K562 (cell line): ENCODE measurements at regions not wholly inside any gene's neighbourhood (a gene's known extent, or its start where the extent isn't known, plus 50 kb on each side); places are given as distances from the start of the nearest gene placed in this dataset.

Experiments
- ATAC-seq: fragments of 200-7000 bp; cut with Tn5 transposase; 3 replicates; pipeline ENCODE4 v1.9.1; 2020; ENCODE audit warnings: moderate library complexity
- BruUV-seq: library from RNA; stranded (reverse); fragments of 400-500 nt; replicated peaks from 2 replicates; lab custom pipeline; 2021; lab: Mats Ljungman, UMichigan
- CTCF ChIA-PET: fragments of 300-600 bp; formaldehyde crosslinking; extraction: SDS; loops from one replicate; lab custom pipeline; 2021; ENCODE audit warnings: low intra/inter-chr PET ratio; lab: Yijun Ruan, JAX
- POLR2A ChIA-PET: fragments of 300-600, 350-650 bp; sonication (Branson Sonifier 250); formaldehyde crosslinking; extraction: SDS; loops from one replicate; lab custom pipeline; 2021; ENCODE audit warnings: antibody characterized with exemption, inconsistent platforms; lab: Yijun Ruan, JAX
- DNase-seq, 4 experiments: peaks; one replicate each; pipeline versions ENCODE4 v3.0.0 to v3.0.0-alpha.2; 2011 to 2018; ENCODE audit warnings: low spot score in 3 of 4, mixed read lengths in 3 of 4; ENCODE audit errors: extremely low read depth in 1 of 4
- FAIRE-seq: peaks from 2 replicates; lab custom pipeline; 2011; peaks lifted over from hg19 to GRCh38; lab: Jason Lieb, UNC
- H2AFZ ChIP-seq: 2 replicates; pipeline ENCODE4 v1.6.0; 2011; ENCODE audit warnings: low read depth, low read length, control low read depth, inconsistent platforms
- H3K27ac ChIP-seq: fragments of 200-600 bp; 3 replicates; pipeline ENCODE4 v1.8.0; 2011; ENCODE audit warnings: low read depth, mild to moderate bottlenecking, control low read depth, inconsistent platforms, low read length, moderate library complexity, mixed read lengths; ENCODE audit errors: extremely low read depth
- H3K27me3 ChIP-seq, 2 experiments: fragments of 300-600 bp in 1 of 2; 2 replicates in 1 of 2; 3 replicates in 1 of 2; pipeline versions ENCODE4 v1.6.0 to v1.8.0; 2011; ENCODE audit warnings: inconsistent platforms in 2 of 2, low read length in 2 of 2, mild to moderate bottlenecking in 1 of 2, mixed read lengths in 1 of 2, moderate library complexity in 1 of 2; ENCODE audit not compliant: control insufficient read depth in 2 of 2, insufficient read depth in 2 of 2
- H3K36me3 ChIP-seq: fragments of 300-600 bp; 3 replicates; pipeline ENCODE4 v1.8.0; 2011; ENCODE audit warnings: mild to moderate bottlenecking, low read length, inconsistent platforms; ENCODE audit not compliant: control insufficient read depth, insufficient read depth
- H3K4me1 ChIP-seq, 2 experiments: fragments of 200-600 bp in 1 of 2; replicated peaks in 1 of 2; 2 replicates in 1 of 2; 3 replicates in 1 of 2; pipeline versions ENCODE4 v1.5.1 to v1.8.0; 2011; ENCODE audit warnings: inconsistent platforms in 2 of 2, low read length in 2 of 2, mild to moderate bottlenecking in 1 of 2, mixed read lengths in 1 of 2, moderate library complexity in 1 of 2; ENCODE audit not compliant: control insufficient read depth in 2 of 2, insufficient read depth in 2 of 2
- H3K4me2 ChIP-seq: 2 replicates; pipeline ENCODE4 v1.6.1; 2011; ENCODE audit warnings: low read length, control low read depth, inconsistent platforms, mixed read lengths; ENCODE audit not compliant: insufficient read depth
- H3K4me3 ChIP-seq: fragments of 200-600 bp; sonication (generic), shearing (Covaris generic); 2 replicates; pipeline ENCODE4 v1.5.1; 2016; ENCODE audit warnings: control low read depth, inconsistent platforms
- H3K79me2 ChIP-seq: fragments of 200-600 bp; 3 replicates; pipeline ENCODE4 v1.8.0; 2011; ENCODE audit warnings: low read length, inconsistent platforms; ENCODE audit not compliant: control insufficient read depth, insufficient read depth
- H3K9ac ChIP-seq, 2 experiments: 2 replicates each; pipeline versions ENCODE4 v1.6.0 to v1.6.1; 2011; ENCODE audit warnings: low read depth in 2 of 2, low read length in 2 of 2, control low read depth in 1 of 2, inconsistent platforms in 1 of 2, mild to moderate bottlenecking in 1 of 2, mixed read lengths in 1 of 2; ENCODE audit not compliant: insufficient read depth in 1 of 2
- H3K9me1 ChIP-seq: one replicate; pipeline ENCODE4 v1.6.0; 2011; ENCODE audit warnings: inconsistent platforms, mild to moderate bottlenecking, low read length, moderate library complexity; ENCODE audit not compliant: control insufficient read depth, insufficient read depth
- H3K9me3 ChIP-seq: replicated peaks from 2 replicates; pipeline ENCODE4 v1.5.1; 2011; ENCODE audit warnings: low read depth, low read length, inconsistent platforms; ENCODE audit not compliant: control insufficient read depth, insufficient read depth
- H4K20me1 ChIP-seq: replicated peaks from 2 replicates; pipeline ENCODE4 v1.6.1; 2011; ENCODE audit warnings: low read length, inconsistent platforms, mixed read lengths; ENCODE audit not compliant: control insufficient read depth, insufficient read depth
- C11orf30 ChIP-seq: fragments of 450-650 bp; IDR thresholded peaks from 2 replicates; pipeline ENCODE4 v1.6.1; 2016; ENCODE audit warnings: low read depth, mild to moderate bottlenecking
- HNRNPK ChIP-seq: fragments of 200-400 bp; formaldehyde crosslinking; IDR thresholded peaks from one replicate; pipeline ENCODE4 v1.6.1; 2018; ENCODE audit warnings: mild to moderate bottlenecking, low read depth, low read length; ENCODE audit not compliant: poor library complexity, severe bottlenecking
- KDM1A ChIP-seq, 2 experiments: fragments of 450-650 bp; IDR thresholded peaks; 2 replicates each; pipeline ENCODE4 v1.6.1; 2016; ENCODE audit warnings: mild to moderate bottlenecking in 2 of 2
- MTA3 ChIP-seq: fragments of 450-650 bp; formaldehyde crosslinking; IDR thresholded peaks from 2 replicates; pipeline ENCODE4 v1.6.1; 2017; ENCODE audit warnings: mild to moderate bottlenecking, borderline replicate concordance
- PCBP2 ChIP-seq: fragments of 200-400 bp; formaldehyde crosslinking; IDR thresholded peaks from 2 replicates; pipeline ENCODE4 v1.6.1; 2018; ENCODE audit warnings: low read length, low read depth, mild to moderate bottlenecking, moderate library complexity; ENCODE audit not compliant: poor library complexity, severe bottlenecking
- PHF20 ChIP-seq: fragments of 450-650 bp; IDR thresholded peaks from 2 replicates; pipeline ENCODE4 v1.6.1; 2018; ENCODE audit not compliant: partially characterized antibody
- SAFB2 ChIP-seq: fragments of 200-400 bp; formaldehyde crosslinking; IDR thresholded peaks from 2 replicates; pipeline ENCODE4 v1.6.1; 2018; ENCODE audit warnings: borderline replicate concordance, low read length, low read depth, moderate library complexity; ENCODE audit not compliant: severe bottlenecking
- XRCC4 ChIP-seq: IDR thresholded peaks from one replicate; pipeline ENCODE4 v1.6.1; 2011; ENCODE audit not compliant: insufficient read depth, insufficient read length; ENCODE audit errors: extremely low read depth
- YBX1 ChIP-seq: fragments of 450-650 bp; IDR thresholded peaks from 2 replicates; pipeline ENCODE4 v1.7.1; 2016; ENCODE audit warnings: mild to moderate bottlenecking
- ZNF134 ChIP-seq: fragments of 250-450 bp; sonication (Bioruptor Pico); conservative IDR thresholded peaks from 2 replicates; pipeline ENCODE4 v1.4.0; 2020
- ZNF174 ChIP-seq: fragments of 250-450 bp; sonication (Bioruptor Pico); IDR thresholded peaks from 2 replicates; pipeline ENCODE4 v1.4.0; 2020; ENCODE audit warnings: mild to moderate bottlenecking
- ZNF311 ChIP-seq: fragments of 250-450 bp; sonication (Bioruptor Pico); IDR thresholded peaks from 2 replicates; pipeline ENCODE4 v1.4.0; 2020; ENCODE audit warnings: mild to moderate bottlenecking, moderate library complexity
- WGBS: fragments of 100-300 bp; shearing (Covaris generic); methylation state at CpG from one replicate; pipeline ENCODE4 v1.1.6; 2016; ENCODE audit warnings: low coverage, mixed read lengths; ENCODE audit not compliant: insufficient coverage; ENCODE audit errors: missing lambda C conversion rate; 5-methylcytosine and 5-hydroxymethylcytosine counted together
- in situ Hi-C: fragments of 300-500 bp; cut with MboI; formaldehyde crosslinking; loops from 4 replicates; pipeline ENCODE4 v1.15.0; 2018; ENCODE audit warnings: inconsistent platforms, mixed read lengths
- intact Hi-C: fragments of 100-400 bp; cut with micrococcal nuclease; formaldehyde crosslinking; loops from 2 replicates; pipeline ENCODE4 v1.14.2; 2022
- TF ChIP-seq, protein P1 (sequence below): fragments of 450-650 bp; IDR thresholded peaks from 2 replicates; pipeline ENCODE4 v1.6.1; 2018; ENCODE audit not compliant: partially characterized antibody
- TF ChIP-seq, protein P2 (sequence below), 2 experiments: fragments of 450-650 bp in 1 of 2; sonication (generic) in 1 of 2; formaldehyde crosslinking in 1 of 2; IDR thresholded peaks in 1 of 2; conservative IDR thresholded peaks in 1 of 2; 2 replicates each; pipeline versions ENCODE4 v1.6.1 to v1.8.1; 2016 to 2023; ENCODE audit warnings: mild to moderate bottlenecking in 2 of 2, moderate library complexity in 2 of 2, inconsistent platforms in 1 of 2, missing genetic modification reagents in 1 of 2
- TF ChIP-seq, protein P3 (sequence below): fragments of 450-650 bp; conservative IDR thresholded peaks from 2 replicates; pipeline ENCODE4 v1.6.1; 2016; ENCODE audit warnings: missing genetic modification characterization, low read depth, mild to moderate bottlenecking, control low read depth, missing compliant biosample characterization
- TF ChIP-seq, protein P4 (sequence below): fragments of 450-650 bp; formaldehyde crosslinking; IDR thresholded peaks from 2 replicates; pipeline ENCODE4 v1.4.0; 2020; ENCODE audit warnings: mild to moderate bottlenecking, moderate library complexity

DNA sequence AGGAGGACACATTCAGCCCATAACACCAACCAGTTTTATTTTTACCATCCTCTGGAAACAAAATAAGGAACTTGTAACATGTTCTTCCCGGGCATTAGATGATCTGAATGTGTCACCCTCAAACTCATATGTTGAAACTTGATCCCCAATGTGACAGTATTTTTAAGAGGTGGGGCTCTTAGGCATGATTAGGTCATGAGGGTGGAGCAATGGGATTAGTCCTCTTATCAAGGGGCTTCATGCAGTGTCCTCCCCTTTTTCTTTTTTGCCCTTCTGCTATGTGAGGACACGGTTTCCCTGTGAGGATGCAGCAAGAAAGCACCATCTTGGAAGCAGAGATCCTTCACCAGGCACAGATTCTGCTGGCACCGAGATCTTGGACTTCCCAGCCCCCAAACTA lies 401.5 kb upstream of the TRIB2 start:
- FAIRE-seq = no peak
- POLR2A ChIA-PET = no interaction called here
- in situ Hi-C loops = no loop called here
- TF ChIP-seq ZNF174 (CRISPR knock-in tag) = no peak
- TF ChIP-seq PCBP2 = no peak
- no peak for TF ChIP-seq HNRNPK
- TF ChIP-seq, protein P1, sequence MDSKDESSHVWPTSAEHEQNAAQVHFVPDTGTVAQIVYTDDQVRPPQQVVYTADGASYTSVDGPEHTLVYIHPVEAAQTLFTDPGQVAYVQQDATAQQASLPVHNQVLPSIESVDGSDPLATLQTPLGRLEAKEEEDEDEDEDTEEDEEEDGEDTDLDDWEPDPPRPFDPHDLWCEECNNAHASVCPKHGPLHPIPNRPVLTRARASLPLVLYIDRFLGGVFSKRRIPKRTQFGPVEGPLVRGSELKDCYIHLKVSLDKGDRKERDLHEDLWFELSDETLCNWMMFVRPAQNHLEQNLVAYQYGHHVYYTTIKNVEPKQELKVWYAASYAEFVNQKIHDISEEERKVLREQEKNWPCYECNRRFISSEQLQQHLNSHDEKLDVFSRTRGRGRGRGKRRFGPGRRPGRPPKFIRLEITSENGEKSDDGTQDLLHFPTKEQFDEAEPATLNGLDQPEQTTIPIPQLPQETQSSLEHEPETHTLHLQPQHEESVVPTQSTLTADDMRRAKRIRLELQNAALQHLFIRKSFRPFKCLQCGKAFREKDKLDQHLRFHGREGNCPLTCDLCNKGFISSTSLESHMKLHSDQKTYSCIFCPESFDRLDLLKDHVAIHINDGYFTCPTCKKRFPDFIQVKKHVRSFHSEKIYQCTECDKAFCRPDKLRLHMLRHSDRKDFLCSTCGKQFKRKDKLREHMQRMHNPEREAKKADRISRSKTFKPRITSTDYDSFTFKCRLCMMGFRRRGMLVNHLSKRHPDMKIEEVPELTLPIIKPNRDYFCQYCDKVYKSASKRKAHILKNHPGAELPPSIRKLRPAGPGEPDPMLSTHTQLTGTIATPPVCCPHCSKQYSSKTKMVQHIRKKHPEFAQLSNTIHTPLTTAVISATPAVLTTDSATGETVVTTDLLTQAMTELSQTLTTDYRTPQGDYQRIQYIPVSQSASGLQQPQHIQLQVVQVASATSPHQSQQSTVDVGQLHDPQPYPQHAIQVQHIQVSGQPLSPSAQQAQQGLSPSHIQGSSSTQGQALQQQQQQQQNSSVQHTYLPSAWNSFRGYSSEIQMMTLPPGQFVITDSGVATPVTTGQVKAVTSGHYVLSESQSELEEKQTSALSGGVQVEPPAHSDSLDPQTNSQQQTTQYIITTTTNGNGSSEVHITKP = no peak
- TF ChIP-seq ZNF134 (CRISPR knock-in tag) = no peak
- no peak for TF ChIP-seq MTA3
- TF ChIP-seq KDM1A (IDR thresholded peaks at IDR 0.05) = no peak
- TF ChIP-seq YBX1 = no peak
- TF ChIP-seq PHF20 = no peak
- TF ChIP-seq ZNF311 (CRISPR knock-in tag) = no peak
- TF ChIP-seq XRCC4 = no peak
- TF ChIP-seq, protein P2, sequence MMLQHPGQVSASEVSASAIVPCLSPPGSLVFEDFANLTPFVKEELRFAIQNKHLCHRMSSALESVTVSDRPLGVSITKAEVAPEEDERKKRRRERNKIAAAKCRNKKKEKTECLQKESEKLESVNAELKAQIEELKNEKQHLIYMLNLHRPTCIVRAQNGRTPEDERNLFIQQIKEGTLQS (IDR thresholded peaks at IDR 0.05) = peak; percentile 18; the same call in 1 of the 2 replicates
- TF ChIP-seq, protein P2 (CRISPR knock-in tag; conservative IDR thresholded peaks at IDR 0.05) = no peak
- TF ChIP-seq, protein P3, sequence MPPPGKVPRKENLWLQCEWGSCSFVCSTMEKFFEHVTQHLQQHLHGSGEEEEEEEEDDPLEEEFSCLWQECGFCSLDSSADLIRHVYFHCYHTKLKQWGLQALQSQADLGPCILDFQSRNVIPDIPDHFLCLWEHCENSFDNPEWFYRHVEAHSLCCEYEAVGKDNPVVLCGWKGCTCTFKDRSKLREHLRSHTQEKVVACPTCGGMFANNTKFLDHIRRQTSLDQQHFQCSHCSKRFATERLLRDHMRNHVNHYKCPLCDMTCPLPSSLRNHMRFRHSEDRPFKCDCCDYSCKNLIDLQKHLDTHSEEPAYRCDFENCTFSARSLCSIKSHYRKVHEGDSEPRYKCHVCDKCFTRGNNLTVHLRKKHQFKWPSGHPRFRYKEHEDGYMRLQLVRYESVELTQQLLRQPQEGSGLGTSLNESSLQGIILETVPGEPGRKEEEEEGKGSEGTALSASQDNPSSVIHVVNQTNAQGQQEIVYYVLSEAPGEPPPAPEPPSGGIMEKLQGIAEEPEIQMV (tag) = no peak
- TF ChIP-seq, protein P4, sequence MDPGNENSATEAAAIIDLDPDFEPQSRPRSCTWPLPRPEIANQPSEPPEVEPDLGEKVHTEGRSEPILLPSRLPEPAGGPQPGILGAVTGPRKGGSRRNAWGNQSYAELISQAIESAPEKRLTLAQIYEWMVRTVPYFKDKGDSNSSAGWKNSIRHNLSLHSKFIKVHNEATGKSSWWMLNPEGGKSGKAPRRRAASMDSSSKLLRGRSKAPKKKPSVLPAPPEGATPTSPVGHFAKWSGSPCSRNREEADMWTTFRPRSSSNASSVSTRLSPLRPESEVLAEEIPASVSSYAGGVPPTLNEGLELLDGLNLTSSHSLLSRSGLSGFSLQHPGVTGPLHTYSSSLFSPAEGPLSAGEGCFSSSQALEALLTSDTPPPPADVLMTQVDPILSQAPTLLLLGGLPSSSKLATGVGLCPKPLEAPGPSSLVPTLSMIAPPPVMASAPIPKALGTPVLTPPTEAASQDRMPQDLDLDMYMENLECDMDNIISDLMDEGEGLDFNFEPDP (CRISPR knock-in tag) = no peak
- TF ChIP-seq SAFB2 = no peak
- TF ChIP-seq C11orf30 = no peak

More for the DNA sequence above, 401.5 kb upstream of the TRIB2 start:
- no peak overlapping the region for H3K4me3 ChIP-seq
- H3K27ac ChIP-seq = no peak overlapping the region
- intact Hi-C loops = no loop called here
- H3K79me2 ChIP-seq = no peaks in the 10 kb centered on the region
- BruUV-seq = no TSS peak
- no peaks in the 10 kb centered on the region for H3K9me3 ChIP-seq
- CTCF ChIA-PET = no interaction called here
- DNase-seq (peak in 3 of 4 experiments; percentile 23 to 62 (median 40)), ATAC-seq (peak; percentile 75)
- H3K9me1 ChIP-seq = no peaks in the 10 kb centered on the region
- no peaks in the 10 kb centered on the region for H4K20me1 ChIP-seq
- WGBS = 29% methylated on average over 3 of the region's 3 CpGs
- H3K4me1 ChIP-seq = peaks cover 3 to 33% of the 10 kb centered on the region in 2 experiments; a peak in 4 of 5 replicates
- no peak overlapping the region for H2AFZ ChIP-seq
- no peak overlapping the region for H3K4me2 ChIP-seq
- H3K27me3 ChIP-seq = no peaks in the 10 kb centered on the region
- no peak overlapping the region for H3K9ac ChIP-seq
- H3K36me3 ChIP-seq = peaks cover 3% of the 10 kb centered on the region; the same call in 1 of the 3 replicates
